Transverse colon (tissue), 3 donors: ENCODE measurements at regions not wholly inside any gene's neighbourhood (a gene's known extent, or its start where the extent isn't known, plus 50 kb on each side); places are given as distances from the start of the nearest gene placed in this dataset.

Experiments
- EP300 ChIP-seq: sonication (generic); formaldehyde crosslinking; IDR thresholded peaks from one replicate; pipeline ENCODE4 v1.6.1; 2017; ENCODE audit warnings: antibody characterized with exemption, low read depth
- POLR2AphosphoS5 ChIP-seq, 3 donors: sonication (generic); formaldehyde crosslinking; IDR thresholded peaks; one replicate each; pipeline ENCODE4 v1.6.1; 2016; ENCODE audit warnings: antibody characterized with exemption in 3 of 3

GRCh38 chr16:76653390-76654026 lies 376.3 kb downstream of the CNTNAP4 start:
- TF ChIP-seq POLR2AphosphoS5 (IDR thresholded peaks at IDR 0.05) (no peak), EP300 (no peak)
